Neural progenitor cell (in vitro differentiated cells): ENCODE measurements at regions not wholly inside any gene's neighbourhood (a gene's known extent, or its start where the extent isn't known, plus 50 kb on each side); places are given as distances from the start of the nearest gene placed in this dataset.

Source experiments
- DNase-seq: peaks from one replicate; pipeline ENCODE4 v3.0.0-alpha.2; 2016; ENCODE audit warnings: low spot score
- H2AFZ ChIP-seq: fragments of 200-600 bp; sonication (generic); replicated peaks from 2 replicates; pipeline ENCODE4 v1.6.1; 2016; ENCODE audit warnings: antibody characterized with exemption
- H3F3A ChIP-seq: fragments of 200-600 bp; sonication (generic); 2 replicates; pipeline ENCODE4 v1.6.1; 2016; ENCODE audit warnings: antibody characterized with exemption, low read depth
- H3K27ac ChIP-seq: fragments of 200-600 bp; sonication (generic); 2 replicates; pipeline ENCODE4 v1.5.1; 2016; ENCODE audit warnings: mild to moderate bottlenecking
- H3K27me3 ChIP-seq: fragments of 200-600 bp; sonication (generic); 2 replicates; pipeline ENCODE4 v1.6.1; 2016; ENCODE audit warnings: mild to moderate bottlenecking, moderate library complexity
- H3K36me3 ChIP-seq: fragments of 200-600 bp; sonication (generic); 2 replicates; pipeline ENCODE4 v1.5.1; 2016
- H3K4me1 ChIP-seq: fragments of 200-600 bp; sonication (generic); 2 replicates; pipeline ENCODE4 v1.6.1; 2016; ENCODE audit warnings: mixed run types
- H3K4me2 ChIP-seq: fragments of 200-600 bp; sonication (generic); 2 replicates; pipeline ENCODE4 v1.6.1; 2016
- H3K4me3 ChIP-seq: fragments of 200-600 bp; sonication (generic); 2 replicates; pipeline ENCODE4 v1.5.1; 2016
- H3K79me2 ChIP-seq: fragments of 200-600 bp; sonication (generic); 2 replicates; pipeline ENCODE4 v1.6.1; 2016; ENCODE audit warnings: low read depth
- H3K9ac ChIP-seq: fragments of 200-600 bp; sonication (generic); 2 replicates; pipeline ENCODE4 v1.6.1; 2016
- H3K9me3 ChIP-seq: fragments of 200-600 bp; sonication (generic); 2 replicates; pipeline ENCODE4 v1.5.1; 2016; ENCODE audit warnings: low read depth
- H4K20me1 ChIP-seq: fragments of 200-600 bp; sonication (generic); 2 replicates; pipeline ENCODE4 v1.6.1; 2016; ENCODE audit warnings: low read depth
- H3K27ac Mint-ChIP-seq: 3 replicates; pipeline ENCODE4 v1.8.0; 2021; ENCODE audit warnings: mixed read lengths
- H3K27me3 Mint-ChIP-seq: 2 replicates; pipeline ENCODE4 v1.8.0; 2022; ENCODE audit warnings: low read depth, mild to moderate bottlenecking, inconsistent platforms, moderate library complexity, mixed read lengths; ENCODE audit not compliant: insufficient read depth
- H3K36me3 Mint-ChIP-seq: 3 replicates; pipeline ENCODE4 v1.8.0; 2021; ENCODE audit warnings: mixed read lengths
- H3K4me1 Mint-ChIP-seq: 3 replicates; pipeline ENCODE4 v1.8.0; 2021; ENCODE audit warnings: mixed read lengths
- H3K4me3 Mint-ChIP-seq: 3 replicates; pipeline ENCODE4 v1.8.0; 2021; ENCODE audit warnings: mild to moderate bottlenecking, moderate library complexity, mixed read lengths
- H3K9me3 Mint-ChIP-seq: 3 replicates; pipeline ENCODE4 v1.8.0; 2020; ENCODE audit warnings: mixed read lengths
- EZH2 ChIP-seq: fragments of 200-600 bp; sonication (generic); IDR thresholded peaks from 2 replicates; pipeline ENCODE4 v1.6.1; 2017; ENCODE audit warnings: antibody characterized with exemption, mild to moderate bottlenecking, moderate library complexity
- EZH2phosphoT487 ChIP-seq: fragments of 200-600 bp; sonication (generic); IDR thresholded peaks from 2 replicates; pipeline ENCODE4 v1.6.1; 2017; ENCODE audit warnings: antibody characterized with exemption
- TF ChIP-seq, protein P1 (sequence below): fragments of 200-600 bp; sonication (generic); IDR thresholded peaks from 2 replicates; pipeline ENCODE4 v1.5.1; 2017; ENCODE audit warnings: antibody characterized with exemption, mild to moderate bottlenecking

GRCh38 chr2:217413193-217413592 is 553.3 kb upstream of the TNP1 start:
- Histone ChIP-seq H3K4me2 (no peak overlapping the region), H3K27me3 (no peaks in the 10 kb centered on the region), H2AFZ (no peak overlapping the region), H3K9ac (no peak overlapping the region), H3K4me1 (no peaks in the 10 kb centered on the region), H3K9me3 (no peaks in the 10 kb centered on the region), H3K27ac (no peak overlapping the region), H3F3A (no peaks in the 10 kb centered on the region), H3K4me3 (no peak overlapping the region), H4K20me1 (no peaks in the 10 kb centered on the region), H3K36me3 (no peaks in the 10 kb centered on the region), H3K79me2 (no peaks in the 10 kb centered on the region)
- no peaks in the 10 kb centered on the region for H3K9me3 Mint-ChIP-seq
- H3K4me1 Mint-ChIP-seq: no peaks in the 10 kb centered on the region
- TF ChIP-seq EZH2: no peak
- TF ChIP-seq EZH2phosphoT487: no peak
- TF ChIP-seq, protein P1, sequence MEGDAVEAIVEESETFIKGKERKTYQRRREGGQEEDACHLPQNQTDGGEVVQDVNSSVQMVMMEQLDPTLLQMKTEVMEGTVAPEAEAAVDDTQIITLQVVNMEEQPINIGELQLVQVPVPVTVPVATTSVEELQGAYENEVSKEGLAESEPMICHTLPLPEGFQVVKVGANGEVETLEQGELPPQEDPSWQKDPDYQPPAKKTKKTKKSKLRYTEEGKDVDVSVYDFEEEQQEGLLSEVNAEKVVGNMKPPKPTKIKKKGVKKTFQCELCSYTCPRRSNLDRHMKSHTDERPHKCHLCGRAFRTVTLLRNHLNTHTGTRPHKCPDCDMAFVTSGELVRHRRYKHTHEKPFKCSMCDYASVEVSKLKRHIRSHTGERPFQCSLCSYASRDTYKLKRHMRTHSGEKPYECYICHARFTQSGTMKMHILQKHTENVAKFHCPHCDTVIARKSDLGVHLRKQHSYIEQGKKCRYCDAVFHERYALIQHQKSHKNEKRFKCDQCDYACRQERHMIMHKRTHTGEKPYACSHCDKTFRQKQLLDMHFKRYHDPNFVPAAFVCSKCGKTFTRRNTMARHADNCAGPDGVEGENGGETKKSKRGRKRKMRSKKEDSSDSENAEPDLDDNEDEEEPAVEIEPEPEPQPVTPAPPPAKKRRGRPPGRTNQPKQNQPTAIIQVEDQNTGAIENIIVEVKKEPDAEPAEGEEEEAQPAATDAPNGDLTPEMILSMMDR: no peak
- no peak overlapping the region for H3K4me3 Mint-ChIP-seq
- DNase-seq: no peak
- H3K27me3 Mint-ChIP-seq: peaks cover 3% of the 10 kb centered on the region
- H3K36me3 Mint-ChIP-seq: no peaks in the 10 kb centered on the region
- H3K27ac Mint-ChIP-seq: no peak overlapping the region

DNA sequence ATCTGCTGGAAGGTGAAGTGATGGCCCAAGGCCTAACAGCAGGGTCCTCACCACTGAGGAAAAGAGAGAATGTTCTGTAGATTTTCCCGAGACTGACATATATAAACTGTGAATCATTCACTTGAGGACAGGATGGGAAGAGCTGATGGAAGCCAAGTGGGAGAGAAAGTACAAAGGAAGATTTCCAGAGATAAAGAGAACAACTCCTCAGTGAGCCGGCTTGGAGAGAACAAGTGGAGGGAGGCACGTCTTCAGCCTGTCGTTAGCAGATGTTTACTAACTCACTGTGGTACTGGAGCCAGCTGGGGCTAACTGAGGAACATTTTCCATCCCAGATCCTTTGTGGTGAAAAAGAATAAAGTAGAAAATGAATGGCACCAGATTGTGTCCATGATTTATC is 552.9 kb upstream of the TNP1 start:
- Histone ChIP-seq H2AFZ (no peak overlapping the region), H3K9ac (no peak overlapping the region), H3K27me3 (no peaks in the 10 kb centered on the region), H3K79me2 (no peaks in the 10 kb centered on the region), H4K20me1 (no peaks in the 10 kb centered on the region), H3K9me3 (no peaks in the 10 kb centered on the region), H3K4me3 (no peak overlapping the region), H3K27ac (no peak overlapping the region), H3F3A (no peaks in the 10 kb centered on the region), H3K4me1 (no peaks in the 10 kb centered on the region), H3K4me2 (no peak overlapping the region), H3K36me3 (no peaks in the 10 kb centered on the region)
- TF ChIP-seq, protein P1: no peak
- TF ChIP-seq EZH2phosphoT487: no peak
- no peak for TF ChIP-seq EZH2
- Mint-ChIP-seq H3K36me3 (no peaks in the 10 kb centered on the region), H3K4me1 (no peaks in the 10 kb centered on the region), H3K27ac (no peak overlapping the region), H3K4me3 (no peak overlapping the region), H3K9me3 (no peaks in the 10 kb centered on the region), H3K27me3 (peaks cover under 1% of the 10 kb centered on the region)
- no peak for DNase-seq

DNA sequence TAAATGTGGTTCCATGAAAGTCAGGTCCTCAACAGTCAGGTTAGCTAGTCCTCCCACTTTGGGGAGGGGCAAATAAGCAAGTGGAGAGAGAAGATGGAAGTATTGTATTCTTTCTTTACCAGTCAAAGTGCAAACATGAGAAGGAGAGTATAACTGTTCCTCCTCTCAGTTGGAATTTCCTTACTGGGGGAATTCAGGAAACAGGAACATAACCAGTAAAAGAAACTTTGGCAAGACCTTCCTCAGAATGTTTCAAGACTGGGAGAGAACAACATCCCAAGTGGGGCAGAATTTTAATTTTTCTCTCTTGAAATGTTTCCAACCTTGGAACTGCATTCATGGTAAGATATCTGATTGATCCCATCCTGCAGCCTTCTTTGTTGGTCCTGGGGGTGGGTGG is 552.4 kb upstream of the TNP1 start:
- Histone ChIP-seq H3K27me3 (no peaks in the 10 kb centered on the region), H4K20me1 (no peaks in the 10 kb centered on the region), H3K4me3 (no peak overlapping the region), H3F3A (no peaks in the 10 kb centered on the region), H3K4me1 (no peaks in the 10 kb centered on the region), H3K27ac (no peak overlapping the region), H2AFZ (no peak overlapping the region), H3K36me3 (no peaks in the 10 kb centered on the region), H3K9ac (no peak overlapping the region), H3K4me2 (no peak overlapping the region), H3K9me3 (no peaks in the 10 kb centered on the region), H3K79me2 (no peaks in the 10 kb centered on the region)
- Mint-ChIP-seq H3K27ac (no peak overlapping the region), H3K36me3 (no peaks in the 10 kb centered on the region), H3K27me3 (no peaks in the 10 kb centered on the region), H3K9me3 (no peaks in the 10 kb centered on the region), H3K4me3 (no peak overlapping the region), H3K4me1 (no peaks in the 10 kb centered on the region)
- TF ChIP-seq EZH2 (no peak), EZH2phosphoT487 (no peak)
- TF ChIP-seq, protein P1: no peak
- no peak for DNase-seq

DNA sequence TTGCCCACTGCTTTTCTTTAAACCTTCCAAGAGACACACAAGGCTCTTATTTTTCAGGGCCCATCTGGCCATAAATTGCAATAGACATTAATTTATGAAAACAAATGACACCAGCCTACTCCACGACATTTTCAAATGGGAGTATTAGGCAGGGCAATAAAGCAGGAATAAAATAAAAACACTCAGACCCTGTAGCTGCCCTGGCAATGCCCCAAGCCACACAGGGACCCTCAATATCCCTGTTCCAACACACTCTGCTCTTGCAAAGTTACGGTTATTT is 550.8 kb upstream of the TNP1 start:
- no peak for TF ChIP-seq EZH2
- no peak for TF ChIP-seq EZH2phosphoT487
- TF ChIP-seq, protein P1: no peak
- H3K4me3 ChIP-seq: no peak overlapping the region
- no peaks in the 10 kb centered on the region for H3K79me2 ChIP-seq
- Mint-ChIP-seq H3K27ac (no peak overlapping the region), H3K36me3 (no peaks in the 10 kb centered on the region), H3K27me3 (no peaks in the 10 kb centered on the region), H3K9me3 (no peaks in the 10 kb centered on the region), H3K4me1 (no peaks in the 10 kb centered on the region), H3K4me3 (no peak overlapping the region)
- no peak overlapping the region for H3K27ac ChIP-seq
- H3F3A ChIP-seq: no peaks in the 10 kb centered on the region
- no peak overlapping the region for H3K4me2 ChIP-seq
- no peaks in the 10 kb centered on the region for H4K20me1 ChIP-seq
- H3K4me1 ChIP-seq: no peaks in the 10 kb centered on the region
- H2AFZ ChIP-seq: no peak overlapping the region
- no peak overlapping the region for H3K9ac ChIP-seq
- H3K36me3 ChIP-seq: no peaks in the 10 kb centered on the region
- no peaks in the 10 kb centered on the region for H3K27me3 ChIP-seq
- no peaks in the 10 kb centered on the region for H3K9me3 ChIP-seq
- no peak for DNase-seq
